Myocyte (in vitro differentiated cells): ENCODE measurements at regions not wholly inside any gene's neighbourhood (a gene's known extent, or its start where the extent isn't known, plus 50 kb on each side); places are given as distances from the start of the nearest gene placed in this dataset.

ENCODE experiments used
- DNase-seq: peaks from one replicate; pipeline ENCODE4 v3.0.0-alpha.2; 2012; ENCODE audit warnings: low read depth

DNA sequence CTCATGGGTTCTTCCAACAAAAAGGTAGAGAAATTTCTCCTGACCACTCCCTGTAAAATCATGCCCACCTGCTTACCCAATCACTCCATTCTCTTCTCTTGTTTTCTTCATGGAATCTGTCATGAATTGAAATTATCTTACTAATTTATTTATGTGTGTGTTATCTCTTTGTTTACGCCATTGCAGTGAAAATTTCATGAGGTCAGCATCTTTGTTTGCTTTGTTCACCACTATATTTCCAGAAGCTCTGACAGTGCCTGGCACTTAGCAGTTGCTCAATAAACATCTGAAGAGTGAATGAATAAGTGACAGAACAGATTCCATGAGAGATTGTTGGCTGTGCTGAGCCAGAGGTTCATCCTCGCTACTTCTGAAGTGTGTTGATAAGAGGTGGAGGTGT, 329.5 kb downstream of the NXPE2 start:
- DNase-seq, result no peak

DNA sequence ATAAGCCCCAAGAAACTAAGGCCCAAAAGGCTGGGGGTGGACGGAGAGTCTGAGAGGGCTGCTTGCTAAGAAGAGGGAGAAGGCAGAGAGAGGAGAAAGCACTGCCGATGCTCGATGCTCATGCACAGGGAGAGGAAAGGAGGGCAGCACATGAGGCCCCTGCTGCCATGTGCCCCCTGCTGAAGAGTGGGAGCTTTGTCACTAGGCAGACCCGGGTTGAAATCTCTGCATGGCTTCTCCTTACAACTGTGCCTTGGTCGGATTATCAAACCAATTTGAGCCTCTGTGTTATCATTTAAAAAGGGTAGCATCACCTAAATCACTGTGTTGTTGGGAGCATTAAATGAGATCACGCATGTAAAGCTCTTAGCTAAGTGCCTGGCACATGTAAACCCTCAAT, 330.5 kb downstream of the NXPE2 start:
- DNase-seq, result no peak

DNA sequence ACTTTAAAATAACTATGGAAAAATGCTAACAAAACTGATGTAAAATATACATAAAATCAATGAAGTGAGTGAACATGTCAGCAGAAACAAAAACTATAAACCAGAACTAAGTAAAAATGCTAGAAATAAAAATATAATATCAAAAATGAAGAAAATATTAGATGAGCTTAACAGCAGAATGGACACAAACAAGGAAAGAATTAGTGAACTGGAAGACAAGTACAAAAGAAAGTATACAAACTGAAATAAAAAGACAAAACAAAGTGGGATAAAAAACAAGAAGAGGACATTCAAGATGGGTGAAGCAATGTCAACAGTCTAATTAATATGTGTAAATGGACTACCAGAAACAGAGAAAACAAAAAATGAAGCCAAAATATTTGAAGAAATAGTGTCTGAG, 339.2 kb downstream of the NXPE2 start:
- DNase-seq, result no peak

DNA sequence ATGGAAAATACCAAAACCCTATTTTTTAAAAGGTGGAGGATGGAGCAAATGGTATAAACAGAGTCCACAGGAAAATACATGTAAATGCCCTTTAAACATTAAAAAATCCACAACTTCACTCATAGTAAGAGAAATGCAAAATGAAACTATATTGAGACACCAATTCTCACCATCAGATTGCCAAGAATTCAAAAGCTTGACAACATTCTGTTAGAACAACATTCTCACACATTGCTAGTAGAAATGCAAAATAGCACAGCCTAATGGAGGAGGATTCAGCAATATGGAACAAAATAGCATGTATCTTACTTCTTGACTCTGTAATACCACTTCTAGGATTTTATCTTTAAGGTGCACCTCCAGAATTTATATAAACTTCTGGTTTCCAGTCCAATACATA, 351.8 kb downstream of the NXPE2 start:
- DNase-seq, result no peak

DNA sequence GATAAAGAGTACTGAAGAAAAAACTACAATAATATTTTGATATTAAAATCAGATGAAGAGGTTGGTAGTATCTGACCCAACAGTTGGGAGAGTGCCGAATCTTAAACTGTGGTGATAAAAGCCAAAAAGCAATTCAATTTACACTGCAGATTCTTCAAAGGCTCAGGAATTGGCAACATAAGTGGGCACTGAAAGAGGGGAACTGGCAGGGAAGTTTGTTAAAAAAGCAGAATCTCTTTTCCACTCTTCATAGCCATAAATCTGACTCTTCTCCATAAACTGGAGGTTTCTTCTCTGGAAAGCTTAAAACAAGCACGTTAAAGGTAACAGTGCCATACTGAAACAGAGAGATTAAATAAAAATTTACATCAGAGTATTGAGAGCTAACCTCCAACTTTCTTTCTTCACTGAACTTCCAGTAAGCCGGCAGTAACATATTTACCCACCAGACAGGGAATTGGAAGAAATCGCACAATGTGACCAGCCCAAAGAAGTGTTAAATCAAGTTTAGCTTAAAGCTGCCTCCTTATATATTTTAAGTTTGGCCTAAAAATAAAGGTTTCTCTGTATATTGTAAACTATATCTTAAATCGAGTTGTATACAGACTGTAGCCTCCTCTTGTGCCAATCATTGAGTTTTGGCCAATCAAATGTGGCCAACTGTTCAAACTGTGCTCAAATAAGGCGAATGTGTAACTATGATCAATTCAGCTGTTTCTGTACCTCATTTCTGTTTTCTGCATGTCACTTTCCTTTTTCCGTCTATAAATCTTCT, 358.3 kb downstream of the NXPE2 start:
- no peak for DNase-seq

DNA sequence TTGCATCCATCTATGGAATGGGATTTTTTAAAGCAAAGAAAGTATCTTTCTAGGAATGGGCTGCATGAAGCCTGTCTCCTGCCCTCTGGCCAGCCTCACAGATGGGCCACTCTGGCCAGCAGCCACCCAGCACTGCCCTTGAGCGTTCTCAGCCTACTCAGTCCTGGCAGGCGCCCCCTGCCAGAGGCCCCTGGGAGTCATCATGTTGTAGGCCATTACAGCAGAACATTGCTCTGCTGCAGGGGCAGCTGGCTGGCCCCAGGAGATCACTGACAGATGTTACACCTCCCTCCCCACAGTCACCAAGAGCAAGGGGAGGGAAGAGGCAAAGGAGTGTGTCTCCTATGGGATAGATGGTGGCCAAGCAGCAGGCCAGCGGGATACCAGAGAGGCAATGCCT, 363.7 kb downstream of the NXPE2 start:
- DNase-seq, result no peak

DNA sequence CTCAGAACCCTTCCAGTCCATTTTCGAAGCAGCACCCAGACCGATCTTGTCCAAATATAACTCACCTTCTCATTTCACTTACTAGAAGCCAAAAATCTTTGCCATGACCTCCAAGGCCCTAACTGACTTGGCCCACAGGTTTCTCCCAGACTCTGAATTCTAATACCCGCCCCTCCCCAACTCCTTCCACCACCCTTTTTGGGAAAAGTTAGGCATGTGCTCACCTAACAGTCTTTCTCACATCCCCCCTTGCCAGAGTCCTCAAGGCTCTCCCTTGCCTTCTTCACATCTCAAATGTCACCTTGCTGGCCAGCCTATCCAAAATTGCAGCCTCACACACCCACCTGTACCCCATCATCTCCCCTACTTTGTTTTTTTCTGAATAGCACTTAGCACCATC, 369.3 kb downstream of the NXPE2 start:
- DNase-seq, result no peak

DNA sequence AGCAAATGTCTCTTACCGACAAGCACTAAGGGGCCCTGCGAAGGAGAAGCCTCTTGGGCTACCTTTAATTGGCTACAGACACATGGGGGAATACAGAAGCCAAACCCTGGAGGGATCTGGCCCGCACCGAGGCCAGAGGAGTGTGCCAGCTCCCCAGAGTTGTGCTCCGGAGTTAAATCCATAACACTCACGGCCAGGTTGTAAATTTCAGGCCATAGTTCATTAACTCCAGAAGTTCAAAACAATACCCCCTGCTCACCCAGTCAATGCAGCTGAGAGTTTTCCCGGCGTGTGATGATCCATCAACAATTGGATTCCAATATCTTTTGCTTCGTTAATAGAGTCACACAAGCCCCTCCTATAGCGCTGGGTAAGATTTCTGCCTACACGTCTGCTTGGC, 371.5 kb downstream of the NXPE2 start:
- DNase-seq, result no peak

DNA sequence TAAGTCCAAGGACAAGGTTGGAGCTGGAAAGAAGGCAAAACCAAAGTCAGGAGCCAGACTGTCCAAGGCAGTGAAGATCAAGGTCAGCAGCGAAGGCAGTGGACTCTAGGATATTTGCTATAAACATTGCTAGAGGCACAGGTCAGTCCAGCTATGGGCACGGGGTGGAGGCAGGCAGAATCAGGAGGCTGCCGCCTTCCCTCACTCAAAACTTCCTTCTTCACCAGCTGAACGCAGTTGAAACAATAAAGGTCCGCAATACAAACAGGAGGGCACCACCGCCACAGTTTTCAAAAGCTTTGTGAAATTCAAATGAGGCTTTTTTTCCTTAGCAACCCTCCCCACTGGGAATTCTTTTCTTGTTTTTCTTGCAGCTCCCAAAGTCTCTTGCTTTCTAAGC, 372.4 kb downstream of the NXPE2 start:
- no peak for DNase-seq

DNA sequence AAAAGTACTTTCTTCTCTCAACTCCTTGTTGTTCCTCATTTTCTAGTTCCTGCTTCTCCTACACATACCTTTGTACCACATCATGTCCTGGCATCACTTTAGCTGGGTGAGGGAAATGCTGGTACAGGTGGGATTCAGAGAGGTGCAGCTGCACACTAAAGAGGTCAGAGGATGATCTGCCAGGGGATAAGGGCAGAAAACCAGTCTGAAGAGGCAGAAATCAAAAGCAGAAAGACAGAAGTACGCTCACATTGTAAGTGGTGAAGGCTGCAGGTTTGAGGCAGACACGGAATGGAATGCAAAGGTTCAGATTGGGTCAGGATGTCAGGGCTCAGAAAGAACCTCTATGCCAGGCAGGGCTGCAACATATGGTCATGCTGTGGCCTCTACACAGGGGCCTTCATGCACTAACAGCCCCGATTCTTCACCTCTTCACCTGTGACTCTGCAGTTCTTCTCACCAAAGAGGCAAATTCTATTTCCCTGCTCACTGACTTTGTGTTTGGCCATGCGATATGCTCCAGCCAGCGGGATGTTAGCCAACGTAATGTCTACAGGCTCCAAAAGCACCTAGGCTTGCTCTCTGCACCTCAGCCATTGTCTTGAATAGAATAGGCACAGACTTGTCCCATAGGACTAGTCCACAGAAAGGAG, 373.7 kb downstream of the NXPE2 start:
- no peak for DNase-seq

DNA sequence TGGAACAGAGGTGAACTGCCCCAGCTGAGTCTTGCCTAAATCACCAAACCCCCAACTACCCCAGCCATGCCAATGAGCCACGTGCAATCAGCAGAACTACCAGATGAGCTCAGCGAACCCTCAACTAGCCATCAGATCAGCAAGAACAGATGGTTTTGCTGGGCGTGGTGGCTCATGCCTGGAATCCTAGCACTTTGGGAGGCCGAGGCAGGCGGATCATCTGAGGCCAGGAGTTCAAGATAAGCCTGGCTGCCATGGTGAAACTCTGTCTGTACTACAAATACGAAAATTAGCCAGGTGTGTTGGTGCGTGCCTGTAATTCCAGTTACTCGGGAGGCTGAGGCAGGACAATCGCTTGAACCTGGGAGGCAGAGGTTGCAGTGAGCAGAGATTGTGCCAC, 374.3 kb downstream of the NXPE2 start:
- DNase-seq, result no peak

DNA sequence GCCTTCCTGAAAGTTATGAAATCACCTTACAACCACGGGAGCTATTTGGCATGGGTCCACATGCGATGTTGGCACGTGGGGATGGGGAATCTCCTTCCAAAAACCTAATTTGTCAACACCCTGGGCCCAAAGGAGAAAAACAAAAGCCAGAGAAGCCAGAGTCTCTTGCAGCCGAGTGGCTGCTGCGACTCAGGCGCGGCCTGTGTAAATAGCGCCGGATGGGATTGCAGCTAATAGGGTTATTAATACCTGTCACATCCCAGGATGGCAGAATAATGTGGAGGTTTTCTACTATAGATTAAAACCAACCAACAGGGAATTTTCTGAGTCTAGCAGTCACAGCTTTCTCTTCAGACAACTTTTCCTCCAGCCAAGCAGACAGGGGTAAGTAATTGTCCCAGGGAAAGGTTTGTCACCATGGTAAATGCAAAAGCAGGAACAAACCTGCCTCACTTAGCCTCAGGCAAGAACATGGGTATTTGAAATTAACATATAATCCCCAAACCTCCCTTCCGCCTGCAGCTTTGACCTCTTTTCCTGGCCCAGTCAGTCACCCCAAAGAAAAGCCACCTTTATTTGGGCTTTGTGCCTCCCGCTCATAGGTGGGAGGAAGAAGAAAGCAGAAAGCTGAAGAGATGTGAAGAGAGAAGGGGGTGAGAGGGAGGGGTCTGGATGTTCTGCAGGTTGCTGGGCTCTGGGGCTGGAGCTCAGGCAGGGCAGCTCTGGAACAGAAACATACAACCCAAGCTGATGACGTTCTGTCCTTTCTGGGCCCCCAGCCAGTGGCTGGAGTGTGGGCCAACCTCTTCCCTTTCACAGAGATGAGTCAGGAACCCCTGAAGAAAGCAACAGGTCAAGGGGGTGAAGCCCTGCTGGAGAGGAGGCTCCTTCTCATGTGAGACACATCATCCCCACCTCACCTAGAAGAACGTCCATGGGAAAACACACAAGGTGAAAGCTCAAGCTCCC, 376.5 kb downstream of the NXPE2 start:
- DNase-seq, result no peak

DNA sequence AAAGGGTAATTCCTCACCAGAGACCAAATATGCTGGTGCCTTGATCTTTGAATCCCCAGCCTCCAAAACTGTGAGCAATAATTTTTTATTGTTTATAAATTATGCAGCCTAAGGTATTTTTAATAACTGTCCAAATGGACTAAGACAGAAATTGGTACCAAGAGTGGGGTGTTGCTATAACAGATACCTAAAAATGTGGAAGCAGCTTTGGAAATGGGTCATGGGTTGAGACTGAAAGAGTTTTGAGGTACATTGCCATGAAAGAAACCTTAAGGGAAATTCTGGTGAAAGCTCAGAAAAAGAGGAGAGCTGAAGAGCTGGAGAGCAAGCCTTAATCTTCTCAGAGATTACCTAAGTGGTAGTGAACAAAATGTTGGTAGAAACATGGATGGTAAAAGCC, 378.2 kb downstream of the NXPE2 start:
- DNase-seq, result no peak

DNA sequence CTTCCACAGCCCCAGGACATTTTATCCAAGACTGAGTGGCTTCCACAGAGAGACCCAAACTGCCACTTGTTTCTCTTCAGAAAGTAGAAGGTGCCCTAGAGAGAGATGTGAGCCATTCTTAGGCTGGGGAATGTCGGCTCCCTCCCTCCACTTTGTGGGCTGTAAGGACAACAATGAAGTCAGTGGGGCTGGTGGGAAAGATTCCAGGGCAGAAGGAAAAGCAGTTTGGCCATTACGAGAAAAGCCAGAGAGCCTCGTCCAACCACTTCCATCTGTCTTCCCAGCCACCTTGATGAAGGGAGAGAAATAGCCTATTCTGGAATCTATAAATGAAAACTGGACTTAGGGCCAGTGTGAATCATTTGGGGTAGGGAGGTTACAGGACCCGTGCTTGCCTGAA, 382.5 kb downstream of the NXPE2 start:
- no peak for DNase-seq

DNA sequence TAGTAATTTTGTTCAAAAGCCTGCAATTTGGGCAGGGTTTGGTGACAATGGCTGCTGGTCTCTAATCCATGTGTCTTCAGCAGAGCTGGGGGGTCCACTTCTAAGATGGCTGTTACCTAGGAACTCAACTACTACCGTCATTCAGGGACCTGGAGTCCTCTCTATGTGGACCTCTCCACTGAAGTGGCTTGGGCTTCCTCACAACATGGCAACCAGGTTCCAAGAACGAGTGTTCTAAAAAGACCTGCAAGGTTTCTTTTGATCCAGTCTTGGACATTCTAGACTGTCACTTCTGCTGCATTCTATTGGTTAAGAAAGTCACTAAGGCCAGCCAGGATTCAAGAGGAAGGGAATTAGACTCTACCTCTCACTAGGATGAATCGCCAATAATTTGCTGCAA, 387.0 kb downstream of the NXPE2 start:
- no peak for DNase-seq

DNA sequence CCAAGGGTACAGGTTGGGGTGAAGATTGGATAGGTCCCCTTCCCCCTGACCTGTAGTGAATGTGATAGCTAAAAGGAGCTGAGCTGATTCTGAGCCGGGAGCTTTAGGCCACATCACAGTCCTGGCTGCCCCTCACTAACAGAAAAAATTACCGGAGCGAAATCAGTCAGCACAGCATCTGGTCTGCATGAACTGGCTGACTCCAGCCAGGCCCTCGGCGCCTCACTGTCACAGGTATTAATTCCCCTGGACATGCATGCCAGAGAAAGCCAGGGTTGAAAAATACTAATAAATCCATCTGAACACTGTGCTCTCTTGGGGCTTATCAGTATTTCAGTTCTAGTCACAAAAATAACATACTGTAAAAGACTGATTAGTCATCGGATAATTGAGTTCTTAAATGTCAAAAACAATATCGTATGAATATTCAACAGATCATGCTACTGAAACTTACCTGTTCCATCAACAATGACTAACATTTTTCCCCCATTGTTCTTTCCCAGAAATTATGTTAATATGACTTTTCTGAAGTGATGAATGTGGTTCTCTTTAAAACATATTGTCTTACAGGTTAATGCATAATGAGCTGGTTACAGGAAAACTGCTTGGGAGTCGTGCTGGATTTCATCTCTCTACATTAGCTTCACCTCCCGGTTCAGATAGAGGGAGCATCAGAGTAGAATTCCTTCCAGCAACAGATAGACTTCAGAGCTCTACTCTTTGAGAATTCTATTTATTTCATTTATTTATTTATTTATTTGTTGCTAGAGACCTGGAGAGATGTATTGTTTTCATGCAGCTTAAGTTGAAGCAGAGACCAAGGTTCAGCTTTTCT, 387.7 kb downstream of the NXPE2 start:
- no peak for DNase-seq

DNA sequence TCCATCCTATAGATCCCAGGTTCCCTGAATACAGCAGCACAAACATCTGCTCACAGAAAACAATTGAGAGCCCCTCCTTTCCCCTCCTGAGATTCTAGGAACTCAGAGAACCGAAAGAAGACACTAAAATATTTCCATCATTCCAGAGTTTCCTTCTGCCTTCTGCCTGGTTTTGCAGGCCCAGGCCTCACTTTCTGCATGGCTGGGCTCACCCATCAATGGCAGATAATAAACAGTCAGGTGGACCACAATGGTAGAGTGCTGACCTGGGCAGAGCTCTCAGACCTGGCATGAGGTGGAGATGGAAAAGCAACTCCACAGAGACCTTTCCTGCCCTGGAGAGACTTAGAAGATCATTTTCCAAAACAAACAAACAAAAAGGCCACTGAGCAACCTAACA, 389.1 kb downstream of the NXPE2 start:
- no peak for DNase-seq

DNA sequence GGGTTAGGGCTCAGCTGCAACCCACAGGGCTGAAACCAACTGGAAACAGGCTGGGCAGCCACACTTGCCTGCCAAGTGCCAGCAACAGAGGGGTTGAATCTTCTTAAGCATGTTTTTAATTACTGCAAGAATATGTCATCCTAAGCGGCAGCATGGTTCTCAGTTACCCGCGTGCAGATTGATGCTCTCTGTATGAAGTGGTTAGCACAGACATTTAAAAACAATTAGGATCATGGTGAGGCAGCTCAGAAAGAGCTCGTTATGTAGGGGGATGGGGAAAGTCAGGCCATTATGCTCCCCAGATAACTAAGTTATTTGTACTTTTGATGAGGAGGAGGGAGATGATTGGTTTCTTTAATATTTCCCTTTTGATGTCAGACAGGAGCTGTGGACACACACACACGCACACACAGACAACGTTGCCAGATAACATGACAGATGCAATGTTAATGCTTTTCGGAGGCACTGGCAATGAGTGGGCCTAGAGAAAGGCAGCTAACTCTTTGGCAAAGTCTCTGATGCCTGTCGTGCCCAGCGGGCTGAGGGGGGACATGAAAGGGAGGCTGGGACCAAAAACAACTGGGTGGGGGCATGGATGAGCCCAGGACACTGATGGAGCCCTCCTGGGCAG, 389.7 kb downstream of the NXPE2 start:
- DNase-seq, result no peak

DNA sequence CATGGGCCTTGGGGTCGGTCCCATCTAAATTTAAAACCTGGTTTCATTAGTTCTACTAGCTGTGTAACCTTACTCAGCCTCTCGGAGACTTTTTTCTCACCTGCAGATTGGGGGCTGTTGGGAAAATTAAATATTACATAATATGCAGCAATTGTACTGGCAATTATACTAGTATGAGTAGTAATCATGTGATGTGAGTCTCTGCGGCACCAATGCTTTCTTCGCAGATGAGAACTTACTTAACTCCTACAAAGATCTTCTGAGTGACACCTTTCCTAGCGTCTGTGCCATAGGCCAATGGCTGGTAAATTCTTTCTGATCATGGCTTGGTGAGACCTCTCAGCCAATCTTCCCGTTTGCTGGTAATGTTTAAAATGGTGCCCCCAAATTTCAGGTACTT, 391.3 kb downstream of the NXPE2 start:
- no peak for DNase-seq

DNA sequence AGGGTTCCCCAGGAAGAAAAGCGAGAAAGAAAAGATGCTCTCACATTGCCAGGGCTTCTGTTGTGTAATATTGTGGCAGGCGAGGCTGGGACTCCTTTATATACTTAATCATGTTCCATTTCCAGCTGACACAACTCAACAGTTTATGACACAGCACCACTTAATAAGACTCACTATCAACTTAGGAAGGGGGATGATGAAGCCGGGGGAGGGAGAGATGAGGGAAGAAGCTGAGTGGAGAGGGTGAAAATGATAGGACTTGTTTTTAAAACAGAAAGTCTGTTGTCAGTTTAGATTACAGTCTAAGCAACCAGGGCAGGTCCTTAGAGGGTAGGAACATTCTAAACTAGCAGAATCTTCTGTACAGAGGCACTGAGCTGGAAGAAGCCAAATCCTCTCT, 397.0 kb downstream of the NXPE2 start:
- DNase-seq, result no peak

DNA sequence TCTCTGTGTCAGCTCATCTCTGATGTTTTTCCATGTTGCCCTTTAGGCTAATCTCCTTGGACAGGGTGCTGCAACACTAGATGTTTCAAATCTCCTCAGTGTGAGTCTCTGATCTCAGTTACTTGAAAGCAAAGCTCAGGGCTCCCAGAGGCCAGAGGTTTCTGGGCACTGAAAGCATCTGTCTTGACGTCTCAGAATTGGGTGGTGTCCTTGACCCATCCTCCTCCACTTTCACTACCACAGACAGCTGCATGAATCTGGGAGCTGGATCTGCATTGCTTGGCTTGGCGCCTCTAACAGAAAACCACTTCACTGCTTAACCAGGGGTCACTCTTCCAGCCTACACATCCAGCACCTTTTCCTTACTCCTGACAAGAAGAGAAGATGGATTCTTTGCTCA, 399.4 kb downstream of the NXPE2 start:
- DNase-seq, result no peak
